HL-60 (cell line): ENCODE measurements at regions not wholly inside any gene's neighbourhood (a gene's known extent, or its start where the extent isn't known, plus 50 kb on each side); places are given as distances from the start of the nearest gene placed in this dataset.
A peak's percentile ranks its signal among the peaks of the same experiment; 100 is the strongest.

Experiments
- DNase-seq, 2 experiments: peaks; one replicate each; pipeline ENCODE4 v3.0.0-alpha.2; 2010 to 2020; ENCODE audit warnings: low read depth in 1 of 2, low spot score in 1 of 2
- H3K27ac ChIP-seq: fragments of 250-450 bp; sonication (Bioruptor Pico); replicated peaks from 2 replicates; pipeline ENCODE4 v1.5.1; 2020; ENCODE audit warnings: mild to moderate bottlenecking, moderate library complexity
- H3K27me3 ChIP-seq: fragments of 250-450 bp; sonication (Bioruptor Pico); 2 replicates; pipeline ENCODE4 v1.5.1; 2021; ENCODE audit warnings: mild to moderate bottlenecking, moderate library complexity; ENCODE audit not compliant: insufficient read depth, poor library complexity, severe bottlenecking
- H3K4me3 ChIP-seq: replicated peaks from 2 replicates; pipeline ENCODE4 v1.5.1; 2011; ENCODE audit warnings: mild to moderate bottlenecking, control low read depth, low read length; ENCODE audit not compliant: insufficient read depth
- CTCF ChIP-seq: IDR thresholded peaks from one replicate; pipeline ENCODE4 v1.5.1; 2011; ENCODE audit warnings: low read length, control low read depth, inconsistent platforms; ENCODE audit not compliant: insufficient read depth
- GABPA ChIP-seq: IDR thresholded peaks from 2 replicates; pipeline ENCODE4 v1.6.1; 2012; ENCODE audit warnings: low read depth
- POLR2AphosphoS5 ChIP-seq: IDR thresholded peaks from 2 replicates; pipeline ENCODE4 v1.6.1; 2012; ENCODE audit warnings: low read depth
- REST ChIP-seq: IDR thresholded peaks from 2 replicates; pipeline ENCODE4 v1.6.1; 2012; ENCODE audit warnings: low read depth; ENCODE audit not compliant: insufficient replicate concordance
- SPI1 ChIP-seq: IDR thresholded peaks from 2 replicates; pipeline ENCODE4 v1.6.1; 2012; ENCODE audit warnings: low read depth, mild to moderate bottlenecking, borderline replicate concordance

GRCh38 chr15:31745841-31746240 lies 284.5 kb upstream of the CHRNA7 start:
- Histone ChIP-seq H3K27ac (no peak overlapping the region), H3K27me3 (peaks cover 2% of the 10 kb centered on the region), H3K4me3 (no peak overlapping the region)
- no peak for DNase-seq
- TF ChIP-seq GABPA (no peak), REST (no peak), CTCF (no peak), POLR2AphosphoS5 (no peak), SPI1 (no peak)

GRCh38 chr15:31752065-31752762 lies 278.1 kb upstream of the CHRNA7 start:
- Histone ChIP-seq H3K27me3 (no peaks in the 10 kb centered on the region), H3K4me3 (no peak overlapping the region), H3K27ac (no peak overlapping the region)
- TF ChIP-seq POLR2AphosphoS5 (no peak), GABPA (no peak), SPI1 (no peak), REST (no peak), CTCF (no peak)
- peak in 1 of 2 experiments; percentile 4 for DNase-seq

- no peaks in the 10 kb centered on the region for H3K27me3 ChIP-seq
- H3K27ac ChIP-seq, result no peak overlapping the region
- H3K4me3 ChIP-seq, result no peak overlapping the region
- DNase-seq, result no peak
- no peak for TF ChIP-seq REST
- no peak for TF ChIP-seq CTCF
- TF ChIP-seq GABPA, result no peak
- TF ChIP-seq SPI1, result no peak
- TF ChIP-seq POLR2AphosphoS5, result no peak
Observed at GRCh38 chr15:31752905-31753304, 277.4 kb upstream of the CHRNA7 start.
